SK-N-MC (cell line): ENCODE measurements at regions not wholly inside any gene's neighbourhood (a gene's known extent, or its start where the extent isn't known, plus 50 kb on each side); places are given as distances from the start of the nearest gene placed in this dataset.

ENCODE experiments used
- EZH2 ChIP-seq: fragments of 200-600 bp; sonication (generic); IDR thresholded peaks from one replicate; pipeline ENCODE4 v1.6.1; 2017; ENCODE audit warnings: antibody characterized with exemption
- POLR2AphosphoS5 ChIP-seq: IDR thresholded peaks from 2 replicates; pipeline ENCODE4 v1.6.1; 2012; ENCODE audit warnings: mild to moderate bottlenecking, low read depth, low read length, borderline replicate concordance

- TF ChIP-seq POLR2AphosphoS5, result no peak
- no peak for TF ChIP-seq EZH2
These were observed 534.2 kb upstream of the ALCAM start for GRCh38 chr3:104832530-104832929.
